ENCODE measurements at regions not wholly inside any gene's neighbourhood (a gene's known extent, or its start where the extent isn't known, plus 50 kb on each side); places are given as distances from the start of the nearest gene placed in this dataset.

GRCh38 chr13:40123962-40124632 is 468.6 kb downstream of the COG6 start:
- no peak for TF ChIP-seq ZFX (IDR thresholded peaks at IDR 0.05)
- no peak for TF ChIP-seq CTCF (conservative IDR thresholded peaks at IDR 0.05)
- no peak overlapping the region for H3K27ac ChIP-seq

GRCh38 chr13:40124633-40125015 is 469.2 kb downstream of the COG6 start:
- no peak overlapping the region for H3K27ac ChIP-seq
- TF ChIP-seq CTCF (conservative IDR thresholded peaks at IDR 0.05), result no peak
- no peak for TF ChIP-seq ZFX (IDR thresholded peaks at IDR 0.05)

- no peak overlapping the region for H3K27ac ChIP-seq
Observed at GRCh38 chr13:40125336-40125735, 469.9 kb downstream of the COG6 start.

GRCh38 chr13:40126306-40127085 is 471.0 kb downstream of the COG6 start:
- H3K27ac ChIP-seq, result no peak overlapping the region
- TF ChIP-seq ZFX (IDR thresholded peaks at IDR 0.05) (no peak), CTCF (conservative IDR thresholded peaks at IDR 0.05) (no peak)

More at GRCh38 chr13:40125336-40125735, 469.9 kb downstream of the COG6 start:
- TF ChIP-seq CTCF (conservative IDR thresholded peaks at IDR 0.05) (no peak), ZFX (IDR thresholded peaks at IDR 0.05) (no peak)

GRCh38 chr13:40127476-40127875 is 472.0 kb downstream of the COG6 start:
- TF ChIP-seq ZFX (IDR thresholded peaks at IDR 0.05), result no peak
- TF ChIP-seq CTCF (conservative IDR thresholded peaks at IDR 0.05), result no peak
- no peak overlapping the region for H3K27ac ChIP-seq

- no peak overlapping the region for H3K27ac ChIP-seq
- TF ChIP-seq CTCF (conservative IDR thresholded peaks at IDR 0.05), result no peak
- TF ChIP-seq ZFX (IDR thresholded peaks at IDR 0.05), result no peak
Observed at GRCh38 chr13:40127925-40128324, 472.5 kb downstream of the COG6 start.

- TF ChIP-seq ZFX (IDR thresholded peaks at IDR 0.05) (no peak), CTCF (conservative IDR thresholded peaks at IDR 0.05) (no peak)
Observed at GRCh38 chr13:40129467-40129866, 474.0 kb downstream of the COG6 start.

More at GRCh38 chr13:40129467-40129866, 474.0 kb downstream of the COG6 start:
- no peak overlapping the region for H3K27ac ChIP-seq

Data from C4-2B (cell line).